ENCODE measurements at regions not wholly inside any gene's neighbourhood (a gene's known extent, or its start where the extent isn't known, plus 50 kb on each side); places are given as distances from the start of the nearest gene placed in this dataset.
"Not testable (repeated sequence)": the region's sequence is repeated elsewhere in the genome, so short reads cannot be mapped to it uniquely, and the experiment has no call there.

DNA sequence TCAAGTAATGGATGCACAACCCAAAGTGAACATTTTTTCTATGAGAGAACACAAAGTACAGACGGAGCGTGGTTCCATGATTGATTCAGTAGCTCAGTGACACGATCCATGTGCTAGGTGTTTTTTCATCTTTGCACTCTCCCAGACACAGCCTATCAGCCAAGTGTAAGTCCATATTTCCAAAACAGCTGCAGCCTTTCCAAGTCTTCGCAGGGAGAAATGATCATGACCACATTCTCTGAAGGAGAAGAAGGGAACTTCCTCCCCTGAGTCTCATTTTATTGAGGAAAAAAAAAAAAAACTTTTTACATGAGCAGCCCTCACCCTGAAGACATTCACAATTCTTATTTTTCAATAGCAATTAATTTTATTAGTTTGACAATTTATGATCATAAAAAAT, 958.3 kb downstream of the LTN1 start:
- ATAC-seq (ENCODE audit: insufficient read depth, low read depth); H3K4me3 ChIP-seq (ENCODE audit: low read depth in 1 of 2, low read length in 2 of 2); H3K9ac ChIP-seq (ENCODE audit: low read depth, low read length); H4K20me1 ChIP-seq (ENCODE audit: insufficient read depth, low read length); H3K36me3 ChIP-seq (ENCODE audit: insufficient read depth, low read length); DNase-seq; H3K79me2 ChIP-seq (ENCODE audit: insufficient read depth, low read length); H3K27me3 ChIP-seq (ENCODE audit: insufficient read depth, low read length, poor library complexity); H3K9me3 ChIP-seq (ENCODE audit: insufficient read depth, low read length, severe bottlenecking); H2AFZ ChIP-seq (ENCODE audit: low read depth, low read length); H3K4me1 ChIP-seq (ENCODE audit: insufficient read depth, low read length); H3K27ac ChIP-seq (ENCODE audit: low read length); H3K4me2 ChIP-seq (ENCODE audit: insufficient read depth, low read length): not testable (repeated sequence)

DNA sequence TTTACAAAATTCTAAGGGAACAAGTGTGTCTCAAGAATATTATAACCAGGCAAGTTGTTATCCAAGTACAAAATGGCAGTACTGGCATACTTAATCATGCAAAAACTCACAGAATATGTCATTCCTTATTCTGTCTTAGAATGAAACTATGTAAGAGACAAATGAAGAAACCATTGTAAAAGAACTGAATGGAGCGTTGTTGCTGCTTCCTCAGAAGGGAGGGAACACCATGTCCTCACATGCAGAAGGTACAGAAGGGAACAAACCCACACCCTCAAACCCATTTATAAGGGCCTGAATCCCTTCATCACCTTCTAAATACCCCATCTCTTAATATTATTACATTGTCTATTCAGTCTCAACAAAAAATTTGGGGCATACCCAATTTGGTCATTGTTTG, 960.0 kb downstream of the LTN1 start:
- not testable (repeated sequence) for H3K4me2 ChIP-seq (ENCODE audit: insufficient read depth, low read length); DNase-seq; H3K4me1 ChIP-seq (ENCODE audit: insufficient read depth, low read length); H3K4me3 ChIP-seq (ENCODE audit: low read depth in 1 of 2, low read length in 2 of 2); H4K20me1 ChIP-seq (ENCODE audit: insufficient read depth, low read length); H3K36me3 ChIP-seq (ENCODE audit: insufficient read depth, low read length); H3K27me3 ChIP-seq (ENCODE audit: insufficient read depth, low read length, poor library complexity); H3K9ac ChIP-seq (ENCODE audit: low read depth, low read length); H3K79me2 ChIP-seq (ENCODE audit: insufficient read depth, low read length); H2AFZ ChIP-seq (ENCODE audit: low read depth, low read length); ATAC-seq (ENCODE audit: insufficient read depth, low read depth); H3K27ac ChIP-seq (ENCODE audit: low read length); H3K9me3 ChIP-seq (ENCODE audit: insufficient read depth, low read length, severe bottlenecking)

DNA sequence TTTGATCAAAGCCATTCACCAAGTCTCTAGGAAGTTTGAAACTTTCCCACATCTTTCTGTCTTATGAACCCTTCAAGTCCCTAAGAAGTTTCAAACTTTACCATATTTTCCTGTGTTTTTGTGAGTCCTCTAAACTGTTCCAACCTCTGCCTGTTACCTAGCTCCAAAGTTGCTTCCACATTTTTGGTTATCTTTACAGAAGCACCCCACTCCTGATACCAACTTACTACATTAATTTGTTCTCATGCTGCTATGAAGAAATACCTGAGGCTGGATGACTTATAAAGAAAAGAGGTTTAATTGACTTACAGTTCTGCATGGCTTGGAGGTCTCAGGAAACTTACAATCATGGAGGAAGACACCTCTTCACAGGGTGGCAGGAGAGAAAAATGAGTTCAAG, 961.6 kb downstream of the LTN1 start:
- H3K4me3 ChIP-seq (ENCODE audit: low read depth in 1 of 2, low read length in 2 of 2); H3K9ac ChIP-seq (ENCODE audit: low read depth, low read length); H3K9me3 ChIP-seq (ENCODE audit: insufficient read depth, low read length, severe bottlenecking); H3K4me1 ChIP-seq (ENCODE audit: insufficient read depth, low read length); H4K20me1 ChIP-seq (ENCODE audit: insufficient read depth, low read length); ATAC-seq (ENCODE audit: insufficient read depth, low read depth); H3K27ac ChIP-seq (ENCODE audit: low read length); DNase-seq; H3K27me3 ChIP-seq (ENCODE audit: insufficient read depth, low read length, poor library complexity); H2AFZ ChIP-seq (ENCODE audit: low read depth, low read length); H3K79me2 ChIP-seq (ENCODE audit: insufficient read depth, low read length); H3K4me2 ChIP-seq (ENCODE audit: insufficient read depth, low read length); H3K36me3 ChIP-seq (ENCODE audit: insufficient read depth, low read length): not testable (repeated sequence)

DNA sequence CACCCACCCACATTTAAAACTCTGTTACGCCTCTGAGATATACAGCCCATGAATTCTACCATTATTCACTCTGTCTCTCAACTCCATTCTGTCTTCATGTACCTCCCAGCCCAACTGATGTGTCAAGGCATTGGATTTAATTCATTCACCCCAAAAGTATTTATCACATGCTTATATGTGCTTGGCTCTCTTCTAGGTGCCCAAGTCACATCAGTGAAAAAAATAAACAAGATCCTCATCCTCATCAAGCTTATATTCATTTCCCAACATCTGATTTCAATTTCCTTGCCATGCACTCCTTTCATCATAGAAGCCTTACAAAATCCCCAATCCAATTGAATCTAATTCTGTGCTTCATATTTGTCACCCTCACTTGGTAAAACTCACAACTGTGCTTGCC, 967.6 kb downstream of the LTN1 start:
- Histone ChIP-seq H2AFZ (ENCODE audit: low read depth, low read length) (no peak overlapping the region), H3K27me3 (ENCODE audit: insufficient read depth, low read length, poor library complexity) (no peaks in the 10 kb centered on the region), H3K79me2 (ENCODE audit: insufficient read depth, low read length) (no peaks in the 10 kb centered on the region), H3K9ac (ENCODE audit: low read depth, low read length) (no peak overlapping the region), H3K27ac (ENCODE audit: low read length) (no peak overlapping the region), H3K4me2 (ENCODE audit: insufficient read depth, low read length) (no peak overlapping the region), H3K36me3 (ENCODE audit: insufficient read depth, low read length) (no peaks in the 10 kb centered on the region), H3K4me1 (ENCODE audit: insufficient read depth, low read length) (no peaks in the 10 kb centered on the region), H4K20me1 (ENCODE audit: insufficient read depth, low read length) (no peaks in the 10 kb centered on the region), H3K9me3 (ENCODE audit: insufficient read depth, low read length, severe bottlenecking) (no peaks in the 10 kb centered on the region), H3K4me3 (ENCODE audit: low read depth in 1 of 2, low read length in 2 of 2) (no peak overlapping the region)
- DNase-seq (no peak), ATAC-seq (ENCODE audit: insufficient read depth, low read depth) (no peak)
- no peak for TF ChIP-seq EZH2 (IDR thresholded peaks at IDR 0.05; ENCODE audit: borderline replicate concordance, low read depth, low read length, severe bottlenecking)
- TF ChIP-seq, protein P1, sequence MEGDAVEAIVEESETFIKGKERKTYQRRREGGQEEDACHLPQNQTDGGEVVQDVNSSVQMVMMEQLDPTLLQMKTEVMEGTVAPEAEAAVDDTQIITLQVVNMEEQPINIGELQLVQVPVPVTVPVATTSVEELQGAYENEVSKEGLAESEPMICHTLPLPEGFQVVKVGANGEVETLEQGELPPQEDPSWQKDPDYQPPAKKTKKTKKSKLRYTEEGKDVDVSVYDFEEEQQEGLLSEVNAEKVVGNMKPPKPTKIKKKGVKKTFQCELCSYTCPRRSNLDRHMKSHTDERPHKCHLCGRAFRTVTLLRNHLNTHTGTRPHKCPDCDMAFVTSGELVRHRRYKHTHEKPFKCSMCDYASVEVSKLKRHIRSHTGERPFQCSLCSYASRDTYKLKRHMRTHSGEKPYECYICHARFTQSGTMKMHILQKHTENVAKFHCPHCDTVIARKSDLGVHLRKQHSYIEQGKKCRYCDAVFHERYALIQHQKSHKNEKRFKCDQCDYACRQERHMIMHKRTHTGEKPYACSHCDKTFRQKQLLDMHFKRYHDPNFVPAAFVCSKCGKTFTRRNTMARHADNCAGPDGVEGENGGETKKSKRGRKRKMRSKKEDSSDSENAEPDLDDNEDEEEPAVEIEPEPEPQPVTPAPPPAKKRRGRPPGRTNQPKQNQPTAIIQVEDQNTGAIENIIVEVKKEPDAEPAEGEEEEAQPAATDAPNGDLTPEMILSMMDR (IDR thresholded peaks at IDR 0.05; ENCODE audit: borderline replicate concordance, extremely low read depth, low read length, poor library complexity, severe bottlenecking): no peak

DNA sequence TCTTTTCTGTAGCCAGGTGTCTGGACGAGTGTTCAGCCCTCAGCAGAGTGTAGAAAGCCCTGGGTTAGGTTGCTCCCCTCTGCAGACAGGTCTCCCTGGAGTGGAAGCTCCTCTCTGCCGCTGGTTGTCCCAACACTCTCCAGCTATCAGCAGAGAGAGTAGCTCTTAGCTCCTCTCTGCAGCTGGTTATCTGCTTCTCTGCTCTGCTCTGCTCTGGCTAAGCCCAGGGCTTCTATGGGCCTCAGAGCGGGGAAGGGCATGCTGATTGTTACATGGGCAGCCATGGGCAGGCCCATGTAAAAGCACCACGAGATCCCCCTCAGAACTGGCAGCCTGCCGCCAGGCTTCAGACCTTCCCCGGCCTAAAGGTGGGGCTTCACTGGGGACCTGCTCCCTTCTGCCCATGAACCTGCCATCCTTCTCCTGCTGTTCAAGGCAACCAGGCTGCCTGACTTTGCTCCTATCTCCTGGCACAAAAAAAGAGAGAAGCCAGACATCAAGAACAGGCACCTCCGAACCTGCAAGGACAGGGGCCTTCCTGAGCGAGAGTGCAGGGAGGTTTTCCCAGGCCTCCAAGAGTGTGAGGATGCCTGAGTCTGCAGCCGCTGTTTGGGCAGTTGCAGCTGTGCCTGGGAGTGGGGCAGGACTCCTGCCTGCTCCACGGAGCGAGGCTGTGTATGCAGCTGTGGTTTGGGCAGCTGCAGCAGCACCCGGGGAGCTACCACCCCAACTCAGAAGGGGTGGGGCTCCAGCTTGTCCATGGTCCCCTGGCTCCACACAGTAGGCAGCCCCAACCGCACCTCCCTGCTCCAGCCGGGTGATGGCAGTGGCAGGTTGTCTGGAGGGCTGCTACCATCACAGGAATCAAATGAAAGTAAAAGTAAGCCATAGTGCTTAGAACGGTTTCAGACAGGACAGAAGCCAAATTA, 973.7 kb downstream of the LTN1 start:
- no peaks in the 10 kb centered on the region for H4K20me1 ChIP-seq (ENCODE audit: insufficient read depth, low read length)
- H3K36me3 ChIP-seq (ENCODE audit: insufficient read depth, low read length): no peaks in the 10 kb centered on the region
- peak; percentile 89 for ATAC-seq (ENCODE audit: insufficient read depth, low read depth)
- no peak overlapping the region for H3K4me3 ChIP-seq (ENCODE audit: low read depth in 1 of 2, low read length in 2 of 2)
- H3K79me2 ChIP-seq (ENCODE audit: insufficient read depth, low read length): no peaks in the 10 kb centered on the region
- H3K9me3 ChIP-seq (ENCODE audit: insufficient read depth, low read length, severe bottlenecking): no peaks in the 10 kb centered on the region
- no peaks in the 10 kb centered on the region for H3K4me1 ChIP-seq (ENCODE audit: insufficient read depth, low read length)
- H3K27me3 ChIP-seq (ENCODE audit: insufficient read depth, low read length, poor library complexity): no peaks in the 10 kb centered on the region
- no peak overlapping the region for H3K9ac ChIP-seq (ENCODE audit: low read depth, low read length)
- TF ChIP-seq EZH2 (IDR thresholded peaks at IDR 0.05; ENCODE audit: borderline replicate concordance, low read depth, low read length, severe bottlenecking): no peak
- TF ChIP-seq, protein P1 (IDR thresholded peaks at IDR 0.05; ENCODE audit: borderline replicate concordance, extremely low read depth, low read length, poor library complexity, severe bottlenecking): no peak
- no peak overlapping the region for H2AFZ ChIP-seq (ENCODE audit: low read depth, low read length)
- peak; percentile 36 for DNase-seq
- no peak overlapping the region for H3K27ac ChIP-seq (ENCODE audit: low read length)
- H3K4me2 ChIP-seq (ENCODE audit: insufficient read depth, low read length): no peak overlapping the region
